ENCODE measurements at regions not wholly inside any gene's neighbourhood (a gene's known extent, or its start where the extent isn't known, plus 50 kb on each side); places are given as distances from the start of the nearest gene placed in this dataset.

- TF ChIP-seq CTCF (IDR thresholded peaks at IDR 0.05) (no peak), EP300 (IDR thresholded peaks at IDR 0.05) (no peak)
Measured at GRCh38 chr1:55400508-55400907, 185.3 kb upstream of the USP24 start.

All from tibial nerve (tissue), 4 donors.